Esophagus muscularis mucosa (tissue), 4 donors: ENCODE measurements at regions not wholly inside any gene's neighbourhood (a gene's known extent, or its start where the extent isn't known, plus 50 kb on each side); places are given as distances from the start of the nearest gene placed in this dataset.

Experiments
- EP300 ChIP-seq: sonication (generic); formaldehyde crosslinking; IDR thresholded peaks from one replicate; pipeline ENCODE4 v1.6.1; 2017; ENCODE audit warnings: antibody characterized with exemption
- POLR2A ChIP-seq: fragments of 450-650 bp; IDR thresholded peaks from one replicate; pipeline ENCODE4 v1.6.1; 2017; ENCODE audit warnings: antibody characterized with exemption, moderate library complexity, mild to moderate bottlenecking, low read depth
- POLR2AphosphoS5 ChIP-seq, 2 donors: sonication (generic); formaldehyde crosslinking; IDR thresholded peaks; one replicate each; pipeline ENCODE4 v1.6.1; 2017; ENCODE audit warnings: antibody characterized with exemption in 2 of 2
- TF ChIP-seq, protein P1 (sequence below), 3 experiments: fragments of 200-600 bp in 2 of 3; fragments of 450-650 bp in 1 of 3; sonication (generic) in 2 of 3; IDR thresholded peaks; one replicate each; pipeline ENCODE4 v1.5.1; 2017 to 2019; ENCODE audit warnings: antibody characterized with exemption in 3 of 3, mild to moderate bottlenecking in 2 of 3, moderate library complexity in 1 of 3

DNA sequence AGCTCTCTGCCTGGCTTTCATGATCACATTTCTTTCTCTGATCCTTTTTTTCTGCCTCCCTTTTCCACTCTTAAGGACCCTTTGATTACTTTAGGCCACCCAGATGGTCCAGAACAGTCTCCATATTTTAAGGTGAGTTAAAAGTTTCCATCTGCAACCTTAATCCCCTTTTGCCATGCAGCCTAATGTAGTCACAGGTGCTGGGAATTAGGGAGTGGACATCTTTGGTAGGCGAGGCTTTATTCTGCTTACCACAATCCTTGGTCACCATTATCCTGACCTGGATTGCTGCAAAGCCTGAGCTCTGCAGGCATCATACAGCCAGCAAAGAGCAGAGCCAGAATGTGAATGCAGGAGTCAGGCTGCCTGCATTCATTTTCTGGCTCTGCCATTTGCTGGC is 95.9 kb downstream of the XCL2 start:
- TF ChIP-seq EP300 (no peak), POLR2A (no peak), POLR2AphosphoS5 (IDR thresholded peaks at IDR 0.05) (no peak)
- TF ChIP-seq, protein P1, sequence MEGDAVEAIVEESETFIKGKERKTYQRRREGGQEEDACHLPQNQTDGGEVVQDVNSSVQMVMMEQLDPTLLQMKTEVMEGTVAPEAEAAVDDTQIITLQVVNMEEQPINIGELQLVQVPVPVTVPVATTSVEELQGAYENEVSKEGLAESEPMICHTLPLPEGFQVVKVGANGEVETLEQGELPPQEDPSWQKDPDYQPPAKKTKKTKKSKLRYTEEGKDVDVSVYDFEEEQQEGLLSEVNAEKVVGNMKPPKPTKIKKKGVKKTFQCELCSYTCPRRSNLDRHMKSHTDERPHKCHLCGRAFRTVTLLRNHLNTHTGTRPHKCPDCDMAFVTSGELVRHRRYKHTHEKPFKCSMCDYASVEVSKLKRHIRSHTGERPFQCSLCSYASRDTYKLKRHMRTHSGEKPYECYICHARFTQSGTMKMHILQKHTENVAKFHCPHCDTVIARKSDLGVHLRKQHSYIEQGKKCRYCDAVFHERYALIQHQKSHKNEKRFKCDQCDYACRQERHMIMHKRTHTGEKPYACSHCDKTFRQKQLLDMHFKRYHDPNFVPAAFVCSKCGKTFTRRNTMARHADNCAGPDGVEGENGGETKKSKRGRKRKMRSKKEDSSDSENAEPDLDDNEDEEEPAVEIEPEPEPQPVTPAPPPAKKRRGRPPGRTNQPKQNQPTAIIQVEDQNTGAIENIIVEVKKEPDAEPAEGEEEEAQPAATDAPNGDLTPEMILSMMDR (IDR thresholded peaks at IDR 0.05) = no peak
